ENCODE measurements at regions not wholly inside any gene's neighbourhood (a gene's known extent, or its start where the extent isn't known, plus 50 kb on each side); places are given as distances from the start of the nearest gene placed in this dataset.

DNA sequence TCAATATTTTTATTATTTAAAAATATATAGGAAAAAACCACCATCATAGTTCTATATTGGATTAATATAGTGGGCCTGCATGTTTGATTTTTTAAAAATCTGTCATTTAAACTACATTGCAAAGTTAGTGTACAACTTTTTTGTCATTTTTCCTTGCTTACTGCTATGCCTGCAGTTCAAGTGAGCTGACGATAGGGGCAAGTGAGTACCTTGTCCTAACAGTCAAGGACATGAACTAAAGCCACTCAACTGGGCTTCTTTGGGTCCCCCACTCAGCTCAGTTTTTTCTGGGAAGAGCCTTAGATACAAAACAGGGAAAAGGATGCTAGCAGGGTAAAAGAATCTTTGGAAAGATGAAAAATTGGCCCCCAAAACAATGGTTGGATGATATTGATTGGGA, 269.9 kb downstream of the MAN2A1 start:
- TF ChIP-seq, protein P1, sequence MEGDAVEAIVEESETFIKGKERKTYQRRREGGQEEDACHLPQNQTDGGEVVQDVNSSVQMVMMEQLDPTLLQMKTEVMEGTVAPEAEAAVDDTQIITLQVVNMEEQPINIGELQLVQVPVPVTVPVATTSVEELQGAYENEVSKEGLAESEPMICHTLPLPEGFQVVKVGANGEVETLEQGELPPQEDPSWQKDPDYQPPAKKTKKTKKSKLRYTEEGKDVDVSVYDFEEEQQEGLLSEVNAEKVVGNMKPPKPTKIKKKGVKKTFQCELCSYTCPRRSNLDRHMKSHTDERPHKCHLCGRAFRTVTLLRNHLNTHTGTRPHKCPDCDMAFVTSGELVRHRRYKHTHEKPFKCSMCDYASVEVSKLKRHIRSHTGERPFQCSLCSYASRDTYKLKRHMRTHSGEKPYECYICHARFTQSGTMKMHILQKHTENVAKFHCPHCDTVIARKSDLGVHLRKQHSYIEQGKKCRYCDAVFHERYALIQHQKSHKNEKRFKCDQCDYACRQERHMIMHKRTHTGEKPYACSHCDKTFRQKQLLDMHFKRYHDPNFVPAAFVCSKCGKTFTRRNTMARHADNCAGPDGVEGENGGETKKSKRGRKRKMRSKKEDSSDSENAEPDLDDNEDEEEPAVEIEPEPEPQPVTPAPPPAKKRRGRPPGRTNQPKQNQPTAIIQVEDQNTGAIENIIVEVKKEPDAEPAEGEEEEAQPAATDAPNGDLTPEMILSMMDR (IDR thresholded peaks at IDR 0.05; ENCODE audit: low read depth, low read length), result peak; percentile 47
- DNase-seq (ENCODE audit: low read depth in 2 of 2), result no peak
- no peak overlapping the region for H3K4me3 ChIP-seq (replicated peaks in 1 of 2; ENCODE audit: low read depth in 2 of 2, low read length in 2 of 2)

DNA sequence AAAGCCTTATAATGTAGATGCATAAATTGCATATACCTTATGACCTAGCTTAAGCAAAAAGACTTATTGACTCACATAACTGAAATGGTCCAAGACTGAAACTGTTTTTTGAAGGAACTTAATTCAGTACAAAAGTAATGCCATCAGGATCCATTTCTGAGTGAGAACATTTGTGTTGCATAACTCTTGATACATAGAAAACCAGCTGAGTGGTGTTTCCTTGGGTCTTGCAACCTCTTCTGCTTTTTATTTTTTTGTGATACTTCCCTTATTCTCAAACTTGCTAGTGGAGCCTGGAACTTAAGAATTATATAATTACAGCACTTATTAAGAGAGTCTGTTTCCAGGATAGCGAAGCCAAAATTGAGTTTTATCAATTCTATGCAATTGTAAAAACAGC, 272.0 kb downstream of the MAN2A1 start:
- no peak for DNase-seq (ENCODE audit: low read depth in 2 of 2)
- no peak overlapping the region for H3K4me3 ChIP-seq (replicated peaks in 1 of 2; ENCODE audit: low read depth in 2 of 2, low read length in 2 of 2)
- TF ChIP-seq, protein P1 (IDR thresholded peaks at IDR 0.05; ENCODE audit: low read depth, low read length), result no peak

DNA sequence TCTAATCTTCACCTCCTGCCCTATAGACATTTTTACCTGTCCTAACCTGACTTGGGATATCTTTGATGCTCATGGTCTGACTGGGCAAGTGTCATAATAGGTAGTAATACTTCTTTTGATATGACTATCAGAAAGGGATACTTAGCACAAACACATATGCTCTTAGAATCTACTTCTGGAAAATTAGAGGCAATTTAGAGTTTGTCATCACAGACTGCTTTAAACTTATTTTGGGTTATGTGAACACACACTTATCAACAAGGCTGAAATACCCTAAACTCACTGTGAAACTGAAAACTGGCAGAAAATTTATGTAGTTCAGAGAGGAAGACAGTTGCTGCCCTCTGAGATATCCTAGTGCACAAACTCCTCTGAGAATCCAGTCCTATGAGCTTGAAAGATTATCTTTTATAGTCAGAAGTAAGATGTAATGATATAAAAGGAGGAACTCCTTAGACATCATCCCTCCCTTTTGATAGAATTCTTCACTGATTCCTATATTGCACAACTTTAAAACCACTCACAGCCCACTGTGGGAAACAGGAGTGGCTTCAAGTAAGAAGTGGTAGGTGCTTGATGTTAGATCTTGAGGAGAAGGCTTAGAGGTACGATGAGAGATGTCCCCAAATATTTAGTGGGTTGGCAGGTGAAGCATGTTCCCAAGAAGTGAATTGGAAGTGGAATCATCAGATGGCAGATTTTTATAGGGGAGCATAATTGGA, 273.3 kb downstream of the MAN2A1 start:
- TF ChIP-seq, protein P1 (IDR thresholded peaks at IDR 0.05; ENCODE audit: low read depth, low read length), result no peak
- no peak for DNase-seq (ENCODE audit: low read depth in 2 of 2)
- no peak overlapping the region for H3K4me3 ChIP-seq (replicated peaks in 1 of 2; ENCODE audit: low read depth in 2 of 2, low read length in 2 of 2)

DNA sequence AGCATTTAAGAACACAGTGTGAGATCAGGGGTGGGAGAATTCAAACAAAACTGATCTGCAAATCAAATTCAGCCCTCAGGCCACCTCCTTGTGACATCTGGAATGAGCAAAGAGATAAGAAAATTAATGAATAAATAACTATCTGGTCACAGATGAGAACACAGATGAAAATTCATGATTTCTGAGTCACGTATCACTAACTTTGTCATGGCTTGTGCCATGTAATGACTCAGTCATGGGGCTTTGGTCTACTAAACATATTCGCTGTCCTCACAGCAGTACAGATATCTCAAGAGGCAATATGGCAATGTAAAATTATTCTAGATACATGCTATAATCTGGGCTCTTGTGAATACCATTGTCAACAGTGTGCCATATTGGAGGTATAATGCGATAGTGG, 274.4 kb downstream of the MAN2A1 start:
- TF ChIP-seq, protein P1 (IDR thresholded peaks at IDR 0.05; ENCODE audit: low read depth, low read length), result no peak
- H3K4me3 ChIP-seq (replicated peaks in 1 of 2; ENCODE audit: low read depth in 2 of 2, low read length in 2 of 2), result no peak overlapping the region
- no peak for DNase-seq (ENCODE audit: low read depth in 2 of 2)

DNA sequence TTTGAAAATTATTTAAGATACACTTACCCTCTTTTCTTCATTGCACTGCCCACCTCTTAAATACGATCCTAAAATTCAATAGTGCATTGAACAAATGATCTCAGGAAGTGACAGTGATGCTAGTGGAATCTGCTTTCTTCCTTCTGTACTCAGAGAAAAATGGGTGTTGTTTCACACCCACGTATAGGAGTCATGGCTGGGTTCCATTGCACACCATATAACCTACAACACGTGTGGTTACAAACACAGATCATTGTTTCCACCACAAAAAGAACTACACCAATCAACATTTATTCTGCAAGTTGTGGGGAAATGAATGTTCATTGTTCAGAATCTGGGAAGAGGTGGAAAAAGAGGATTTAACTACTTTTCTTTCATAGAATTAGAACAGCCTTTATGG, 275.9 kb downstream of the MAN2A1 start:
- no peak overlapping the region for H3K4me3 ChIP-seq (replicated peaks in 1 of 2; ENCODE audit: low read depth in 2 of 2, low read length in 2 of 2)
- DNase-seq (ENCODE audit: low read depth in 2 of 2), result no peak
- TF ChIP-seq, protein P1 (IDR thresholded peaks at IDR 0.05; ENCODE audit: low read depth, low read length), result no peak

DNA sequence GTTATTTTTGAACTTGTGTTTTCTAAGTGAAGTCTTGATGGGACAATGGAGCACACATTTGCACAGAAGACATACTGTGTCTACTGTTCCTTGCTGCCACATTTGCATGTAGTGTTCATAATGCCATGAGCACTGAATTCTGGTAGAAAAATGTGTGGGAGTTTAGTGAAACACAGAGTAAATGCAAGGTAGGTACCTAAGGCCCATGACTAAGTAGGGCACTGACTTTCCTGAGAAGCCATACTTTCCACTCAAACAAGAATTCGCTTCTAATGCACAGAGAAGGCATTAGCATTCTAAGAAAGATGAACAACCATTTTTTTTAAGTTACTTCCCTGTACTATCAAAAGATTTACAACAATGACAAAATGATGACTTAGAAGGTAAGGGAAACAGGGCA, 282.2 kb downstream of the MAN2A1 start:
- no peak for DNase-seq (ENCODE audit: low read depth in 2 of 2)
- H3K4me3 ChIP-seq (replicated peaks in 1 of 2; ENCODE audit: low read depth in 2 of 2, low read length in 2 of 2), result no peak overlapping the region

More for the DNA sequence above, 282.2 kb downstream of the MAN2A1 start:
- TF ChIP-seq, protein P1 (IDR thresholded peaks at IDR 0.05; ENCODE audit: low read depth, low read length), result no peak
